GM12878 (cell line): ENCODE measurements at regions not wholly inside any gene's neighbourhood (a gene's known extent, or its start where the extent isn't known, plus 50 kb on each side); places are given as distances from the start of the nearest gene placed in this dataset.
A peak's percentile ranks its signal among the peaks of the same experiment; 100 is the strongest.

Experiments
- ATAC-seq: fragments of 200-7000 bp; cut with Tn5 transposase; 3 replicates; pipeline ENCODE4 v1.9.1; 2020; ENCODE audit warnings: mild to moderate bottlenecking, moderate library complexity
- BruUV-seq: library from RNA; stranded (reverse); fragments of 400-500 nt; replicated peaks from 2 replicates; lab custom pipeline; 2021; lab: Mats Ljungman, UMichigan
- CTCF ChIA-PET: fragments of 300-600 bp; sonication (Branson Sonifier 250); formaldehyde crosslinking; extraction: SDS; loops from one replicate; lab custom pipeline; 2021; ENCODE audit warnings: inconsistent platforms; lab: Yijun Ruan, JAX
- POLR2A ChIA-PET: fragments of 350-600 bp; formaldehyde crosslinking; extraction: SDS; loops from one replicate; lab custom pipeline; 2021; ENCODE audit warnings: inconsistent platforms; lab: Charles Lee
- RAD21 ChIA-PET: fragments of 300-600 bp; sonication (Branson Sonifier 250); formaldehyde crosslinking; loops from one replicate; lab custom pipeline; 2023; ENCODE audit warnings: antibody characterized with exemption; ENCODE audit not compliant: unreplicated experiment; lab: Charles Lee
- SMC1A ChIA-PET: fragments of 300-600 bp; sonication (Branson Sonifier 250); formaldehyde crosslinking; loops from one replicate; lab custom pipeline; 2023; ENCODE audit not compliant: unreplicated experiment, uncharacterized antibody; lab: Charles Lee
- DNase-seq: peaks from one replicate; pipeline ENCODE4 v3.0.0-alpha.2; 2011; ENCODE audit warnings: low read depth, low spot score
- FAIRE-seq: peaks from 3 replicates; lab custom pipeline; 2011; peaks lifted over from hg19 to GRCh38; lab: Jason Lieb, UNC
- H2AFZ ChIP-seq: 2 replicates; pipeline ENCODE4 v1.6.0; 2011; ENCODE audit warnings: low read depth, low read length, control low read depth; ENCODE audit not compliant: control insufficient read depth
- H3K27ac ChIP-seq: 2 replicates; pipeline ENCODE4 v1.5.1; 2011; ENCODE audit warnings: control low read depth; ENCODE audit not compliant: control insufficient read depth, insufficient read depth
- H3K27me3 ChIP-seq, 2 experiments: replicated peaks in 1 of 2; 2 replicates each; pipeline versions ENCODE4 v1.6.0 to v1.6.1; 2011; ENCODE audit warnings: low read length in 1 of 2; ENCODE audit not compliant: control insufficient read depth in 2 of 2, insufficient read depth in 2 of 2
- H3K36me3 ChIP-seq, 2 experiments: 2 replicates each; pipeline ENCODE4 v1.5.1; 2011; ENCODE audit warnings: low read length in 1 of 2; ENCODE audit not compliant: control insufficient read depth in 2 of 2, insufficient read depth in 2 of 2
- H3K4me1 ChIP-seq: 2 replicates; pipeline ENCODE4 v1.6.1; 2011; ENCODE audit warnings: mild to moderate bottlenecking, low read length, moderate library complexity, mixed read lengths; ENCODE audit not compliant: control insufficient read depth, insufficient read depth
- H3K4me2 ChIP-seq: 2 replicates; pipeline ENCODE4 v1.6.0; 2011; ENCODE audit warnings: control low read depth; ENCODE audit not compliant: control insufficient read depth, insufficient read depth
- H3K4me3 ChIP-seq: fragments of 200-600 bp; sonication (generic); 2 replicates; pipeline ENCODE4 v1.5.1; 2016
- H3K79me2 ChIP-seq: 2 replicates; pipeline ENCODE4 v1.6.0; 2011; ENCODE audit warnings: low read length; ENCODE audit not compliant: control insufficient read depth, insufficient read depth
- H3K9ac ChIP-seq: 2 replicates; pipeline ENCODE4 v1.8.0; 2011; ENCODE audit warnings: low read length, control low read depth, mixed read lengths; ENCODE audit not compliant: control insufficient read depth, insufficient read depth
- H3K9me3 ChIP-seq: replicated peaks from 3 replicates; pipeline ENCODE4 v1.5.1; 2011; ENCODE audit warnings: mild to moderate bottlenecking, low read length; ENCODE audit not compliant: control insufficient read depth, insufficient read depth
- H4K20me1 ChIP-seq: 2 replicates; pipeline ENCODE4 v1.6.0; 2011; ENCODE audit not compliant: control insufficient read depth, insufficient read depth
- HDGF ChIP-seq: fragments of 450-650 bp; IDR thresholded peaks from 2 replicates; pipeline ENCODE4 v1.6.1; 2016; ENCODE audit warnings: antibody characterized with exemption
- RAD21 ChIP-seq: IDR thresholded peaks from 2 replicates; pipeline ENCODE4 v1.6.1; 2011; ENCODE audit warnings: mild to moderate bottlenecking, low read depth, low read length, moderate library complexity; ENCODE audit not compliant: insufficient read depth
- SMAD5 ChIP-seq: IDR thresholded peaks from 2 replicates; pipeline ENCODE4 v1.6.1; 2016; ENCODE audit warnings: antibody characterized with exemption, low read depth
- SMC3 ChIP-seq: IDR thresholded peaks from 2 replicates; pipeline ENCODE4 v1.6.1; 2011; ENCODE audit warnings: low read length, improper control_type of control experiment, borderline replicate concordance
- WGBS: methylation state at CpG from one replicate; pipeline ENCODE4 v1.1.6; 2016; ENCODE audit warnings: low lambda C conversion rate; ENCODE audit not compliant: insufficient replicate concordance, insufficient coverage; ENCODE audit errors: missing lambda C conversion rate; 5-methylcytosine and 5-hydroxymethylcytosine counted together
- in situ Hi-C: fragments of 300-500 bp; cut with MboI; formaldehyde crosslinking; loops from 9 replicates; pipeline ENCODE4 v1.14.3; 2018; ENCODE audit warnings: mixed read lengths
- intact Hi-C: fragments of 100-400 bp; cut with micrococcal nuclease; formaldehyde crosslinking; loops from one replicate; pipeline ENCODE4 v1.14.2; 2022; ENCODE audit not compliant: unreplicated experiment
- TF ChIP-seq, protein P1 (sequence below), 3 experiments: IDR thresholded peaks in 2 of 3; conservative IDR thresholded peaks in 1 of 3; 2 replicates each; pipeline ENCODE4 v1.5.1; 2011; ENCODE audit warnings: low read depth in 3 of 3, low read length in 3 of 3, mild to moderate bottlenecking in 3 of 3, control low read depth in 2 of 3, moderate library complexity in 2 of 3, inconsistent platforms in 1 of 3, mixed read lengths in 1 of 3; ENCODE audit not compliant: control insufficient read depth in 2 of 3, insufficient read depth in 1 of 3; ENCODE audit errors: extremely low read depth in 1 of 3

DNA sequence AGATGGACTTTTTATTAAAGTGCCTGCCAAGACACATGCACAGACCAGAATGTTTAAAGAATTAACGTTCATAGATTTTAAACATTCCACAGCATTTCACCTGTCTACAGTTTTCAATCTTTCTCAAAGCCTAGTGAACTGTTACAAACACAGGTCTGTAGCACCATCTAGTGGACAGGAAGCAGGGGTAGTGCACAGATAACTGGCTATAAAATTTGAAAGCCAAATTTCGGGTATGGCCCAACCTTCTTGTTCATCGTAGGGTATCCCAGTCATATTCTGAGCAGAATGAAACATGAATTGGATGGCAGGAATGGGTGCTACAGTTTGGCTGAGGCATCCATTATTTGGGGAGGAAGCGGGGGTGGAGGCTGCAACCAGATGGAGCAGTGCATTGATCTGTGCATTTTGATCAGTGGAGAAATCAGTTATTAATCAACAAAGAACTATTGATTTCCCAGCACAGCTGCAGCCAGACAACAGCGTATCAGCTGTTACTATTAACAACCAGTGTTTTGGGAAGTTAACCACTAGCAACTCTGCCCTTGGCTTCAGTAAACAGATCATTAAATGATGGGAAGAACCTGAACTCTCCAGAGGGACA lies 56.1 kb upstream of the B3GAT2 start:
- no peaks in the 10 kb centered on the region for H3K79me2 ChIP-seq
- no peaks in the 10 kb centered on the region for H3K36me3 ChIP-seq
- CTCF ChIA-PET, result interaction anchor here (0.7 to 7.1 kb wide), 14 partner anchors 55 to 791 kb away, joined by 3 to 50 read pairs (median 3); no protein-coding TSS in a partner anchor
- 17% methylated on average over 5 of the region's 5 CpGs for WGBS
- no peaks in the 10 kb centered on the region; a peak in 1 of 4 replicates for H3K27me3 ChIP-seq
- H3K4me3 ChIP-seq, result no peak overlapping the region
- intact Hi-C loops, result loop anchor here (1.0 kb wide), 4 partner anchors 129 to 704 kb away; no protein-coding TSS in a partner anchor
- TF ChIP-seq SMC3 (peak; percentile 48), HDGF (no peak), SMAD5 (no peak), RAD21 (peak; percentile 90)
- TF ChIP-seq, protein P1, sequence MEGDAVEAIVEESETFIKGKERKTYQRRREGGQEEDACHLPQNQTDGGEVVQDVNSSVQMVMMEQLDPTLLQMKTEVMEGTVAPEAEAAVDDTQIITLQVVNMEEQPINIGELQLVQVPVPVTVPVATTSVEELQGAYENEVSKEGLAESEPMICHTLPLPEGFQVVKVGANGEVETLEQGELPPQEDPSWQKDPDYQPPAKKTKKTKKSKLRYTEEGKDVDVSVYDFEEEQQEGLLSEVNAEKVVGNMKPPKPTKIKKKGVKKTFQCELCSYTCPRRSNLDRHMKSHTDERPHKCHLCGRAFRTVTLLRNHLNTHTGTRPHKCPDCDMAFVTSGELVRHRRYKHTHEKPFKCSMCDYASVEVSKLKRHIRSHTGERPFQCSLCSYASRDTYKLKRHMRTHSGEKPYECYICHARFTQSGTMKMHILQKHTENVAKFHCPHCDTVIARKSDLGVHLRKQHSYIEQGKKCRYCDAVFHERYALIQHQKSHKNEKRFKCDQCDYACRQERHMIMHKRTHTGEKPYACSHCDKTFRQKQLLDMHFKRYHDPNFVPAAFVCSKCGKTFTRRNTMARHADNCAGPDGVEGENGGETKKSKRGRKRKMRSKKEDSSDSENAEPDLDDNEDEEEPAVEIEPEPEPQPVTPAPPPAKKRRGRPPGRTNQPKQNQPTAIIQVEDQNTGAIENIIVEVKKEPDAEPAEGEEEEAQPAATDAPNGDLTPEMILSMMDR (IDR thresholded peaks at IDR 0.05 in 2 of 3, conservative IDR thresholded peaks at IDR 0.05 in 1 of 3; ENCODE audit: control insufficient read depth in 2 of 3, extremely low read depth in 1 of 3, insufficient read depth in 1 of 3, low read depth in 3 of 3, low read length in 3 of 3), result peak; percentile 76 to 83 (median 80)
- no peak overlapping the region for H3K27ac ChIP-seq
- RAD21 ChIA-PET, result interaction anchor here (0.7 kb wide), 1 partner anchor 703 kb away, joined by 3 read pairs; no protein-coding TSS in a partner anchor
- POLR2A ChIA-PET, result no interaction called here
- in situ Hi-C loops, result loop anchor here (10.0 kb wide), 1 partner anchor 708 kb away; the partner anchor contains the start of gene COL9A1
- H2AFZ ChIP-seq, result no peak overlapping the region
- SMC1A ChIA-PET, result interaction anchor here (0.6 to 3.1 kb wide), 10 partner anchors 18 to 703 kb away, joined by 3 to 12 read pairs (median 3); no protein-coding TSS in a partner anchor
- DNase-seq, result peak; percentile 12
- ATAC-seq, result peak; percentile 97
- H3K9ac ChIP-seq, result no peak overlapping the region
- no peaks in the 10 kb centered on the region for H3K9me3 ChIP-seq
- BruUV-seq, result no TSS peak
- FAIRE-seq, result peak; percentile 81
- H3K4me2 ChIP-seq, result no peak overlapping the region
- no peaks in the 10 kb centered on the region for H4K20me1 ChIP-seq
- H3K4me1 ChIP-seq, result no peaks in the 10 kb centered on the region
